ENCODE measurements at regions not wholly inside any gene's neighbourhood (a gene's known extent, or its start where the extent isn't known, plus 50 kb on each side); places are given as distances from the start of the nearest gene placed in this dataset.

DNA sequence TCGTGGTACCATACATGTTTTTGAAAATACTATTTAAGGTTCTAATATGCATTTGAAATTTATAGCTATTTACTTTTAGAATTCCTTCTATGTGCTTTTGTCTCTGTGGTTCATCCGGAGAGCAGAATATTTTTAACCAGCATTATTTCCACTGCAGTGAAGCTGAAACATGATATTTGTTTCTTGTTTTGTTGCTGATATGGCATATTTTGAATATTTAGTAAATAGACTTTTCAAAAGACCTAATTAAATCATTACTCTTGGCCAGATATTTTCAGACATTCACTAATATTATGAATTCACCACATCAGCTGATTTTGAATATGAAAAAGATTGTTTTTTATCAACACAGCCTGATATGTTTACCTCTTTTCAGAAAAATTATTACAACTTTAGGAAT lies 87.0 kb downstream of the FAT4 start:
- DNase-seq (no peak), ATAC-seq (replicated peaks) (no peak)
- Mint-ChIP-seq H3K27me3 (no peaks in the 10 kb centered on the region), H3K4me3 (no peak overlapping the region), H3K4me1 (no peaks in the 10 kb centered on the region), H3K27ac (no peak overlapping the region), H3K36me3 (no peaks in the 10 kb centered on the region), H3K9me3 (peaks cover 0 to 4% of the 10 kb centered on the region in 2 donors)

DNA sequence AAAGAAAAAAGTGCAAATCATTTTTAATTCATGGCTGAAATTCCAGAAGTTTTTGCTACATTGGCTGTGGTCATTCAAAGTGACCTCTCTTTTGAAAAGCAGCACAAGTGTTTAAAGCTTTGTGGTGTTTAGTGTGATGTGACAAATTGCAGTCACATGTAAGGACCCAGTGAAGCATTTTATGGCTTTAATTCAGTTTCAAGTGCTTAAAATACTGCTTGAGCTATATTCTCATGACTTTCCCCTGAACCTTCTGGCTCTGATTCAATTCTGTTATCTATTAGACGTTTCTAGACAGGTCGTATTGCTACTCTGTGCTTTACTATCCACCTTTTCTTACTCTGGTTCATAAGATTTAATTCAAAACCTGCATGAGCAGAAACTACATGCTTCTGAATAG lies 105.8 kb downstream of the FAT4 start:
- no peaks in the 10 kb centered on the region for H3K27me3 Mint-ChIP-seq
- ATAC-seq (replicated peaks) = no peak
- H3K9me3 Mint-ChIP-seq = peaks cover 3 to 13% of the 10 kb centered on the region in 2 donors
- no peak overlapping the region for H3K4me3 Mint-ChIP-seq
- H3K27ac Mint-ChIP-seq = no peak overlapping the region
- H3K36me3 Mint-ChIP-seq = no peaks in the 10 kb centered on the region
- H3K4me1 Mint-ChIP-seq = no peaks in the 10 kb centered on the region
- no peak for DNase-seq

DNA sequence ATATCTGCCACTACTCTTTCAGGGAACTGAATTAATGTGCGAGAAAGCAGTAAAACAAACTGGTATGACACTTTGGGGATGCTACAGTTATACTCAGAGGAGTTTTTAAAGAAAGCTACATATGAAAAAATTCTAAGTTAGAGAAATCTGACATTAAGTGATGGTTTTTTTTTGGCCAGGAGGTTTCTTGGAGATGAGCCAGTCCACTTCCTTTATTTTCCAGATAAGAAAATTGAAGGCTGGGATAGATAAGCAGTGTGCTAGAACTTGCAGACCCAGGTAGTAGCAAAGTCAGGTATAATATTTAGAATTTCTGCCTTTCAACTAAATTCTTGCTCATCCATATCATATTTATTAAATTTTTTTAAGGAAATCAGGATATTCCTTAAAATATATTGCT lies 106.8 kb downstream of the FAT4 start:
- H3K27ac Mint-ChIP-seq = no peak overlapping the region
- ATAC-seq (replicated peaks) (no peak), DNase-seq (no peak)
- H3K9me3 Mint-ChIP-seq = peaks cover 3 to 13% of the 10 kb centered on the region in 2 donors
- H3K36me3 Mint-ChIP-seq = no peaks in the 10 kb centered on the region
- H3K4me3 Mint-ChIP-seq = no peak overlapping the region
- no peaks in the 10 kb centered on the region for H3K4me1 Mint-ChIP-seq
- H3K27me3 Mint-ChIP-seq = no peaks in the 10 kb centered on the region

GRCh38 chr4:125423124-125423523 lies 108.4 kb downstream of the FAT4 start:
- Mint-ChIP-seq H3K4me3 (no peak overlapping the region), H3K36me3 (no peaks in the 10 kb centered on the region), H3K4me1 (no peaks in the 10 kb centered on the region), H3K9me3 (peaks cover 3 to 13% of the 10 kb centered on the region in 2 donors), H3K27ac (no peak overlapping the region), H3K27me3 (no peaks in the 10 kb centered on the region)
- ATAC-seq (replicated peaks) (no peak), DNase-seq (no peak)

GRCh38 chr4:125428832-125429231 lies 114.1 kb downstream of the FAT4 start:
- Mint-ChIP-seq H3K36me3 (no peaks in the 10 kb centered on the region), H3K4me1 (no peaks in the 10 kb centered on the region), H3K27me3 (no peaks in the 10 kb centered on the region), H3K27ac (no peak overlapping the region), H3K9me3 (peaks cover 0 to 6% of the 10 kb centered on the region in 2 donors), H3K4me3 (no peak overlapping the region)
- no peak for DNase-seq
- no peak for ATAC-seq (replicated peaks)

DNA sequence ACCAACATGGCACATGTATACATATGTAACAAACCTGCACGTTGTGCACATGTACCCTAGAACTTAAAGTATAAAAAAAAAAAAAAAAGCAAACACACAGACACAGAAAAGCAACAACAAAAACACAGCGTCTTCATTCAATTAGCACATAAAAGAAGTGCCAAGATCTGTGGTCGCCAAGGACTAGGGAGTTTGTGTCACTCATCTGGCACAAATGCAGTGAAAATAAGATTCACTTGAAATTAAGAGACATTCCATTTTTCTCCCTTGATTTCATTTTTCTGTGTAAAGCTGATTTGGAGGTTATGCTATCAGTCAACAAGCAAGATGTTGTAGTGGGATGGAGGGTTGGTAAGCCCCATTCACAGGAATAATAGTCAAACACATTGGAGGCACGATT lies 115.3 kb downstream of the FAT4 start:
- DNase-seq (no peak), ATAC-seq (replicated peaks) (no peak)
- H3K9me3 Mint-ChIP-seq = no peaks in the 10 kb centered on the region
- no peak overlapping the region for H3K4me3 Mint-ChIP-seq
- no peaks in the 10 kb centered on the region for H3K4me1 Mint-ChIP-seq
- no peak overlapping the region for H3K27ac Mint-ChIP-seq
- no peaks in the 10 kb centered on the region for H3K27me3 Mint-ChIP-seq
- H3K36me3 Mint-ChIP-seq = no peaks in the 10 kb centered on the region

- no peaks in the 10 kb centered on the region for H3K27me3 Mint-ChIP-seq
- H3K4me3 Mint-ChIP-seq = no peak overlapping the region
- no peak overlapping the region for H3K27ac Mint-ChIP-seq
- ATAC-seq (replicated peaks) = no peak
- no peaks in the 10 kb centered on the region for H3K36me3 Mint-ChIP-seq
- no peak for DNase-seq
- no peaks in the 10 kb centered on the region for H3K4me1 Mint-ChIP-seq
- H3K9me3 Mint-ChIP-seq = peaks cover 0 to 2% of the 10 kb centered on the region in 2 donors
Observed at GRCh38 chr4:125432078-125432477, 117.3 kb downstream of the FAT4 start.

DNA sequence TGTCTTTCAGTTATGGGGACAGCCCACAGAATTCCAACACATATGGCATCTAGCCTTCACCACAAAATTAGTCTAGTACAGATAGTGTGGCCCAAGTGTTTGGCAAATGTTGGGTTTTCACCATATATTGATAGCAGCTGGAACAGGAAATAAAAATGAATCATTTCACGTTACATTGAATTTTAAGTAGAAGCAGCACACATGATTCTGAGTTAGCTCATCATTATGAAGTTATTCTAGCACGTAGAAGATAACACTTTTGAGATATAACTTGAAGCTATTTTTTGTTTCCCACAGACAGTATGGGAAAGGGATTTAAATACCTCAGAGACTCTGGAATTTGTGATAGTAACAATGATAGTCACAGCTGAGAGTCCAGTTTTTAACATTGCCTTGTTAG lies 118.7 kb downstream of the FAT4 start:
- Mint-ChIP-seq H3K9me3 (peaks cover 0 to 2% of the 10 kb centered on the region in 2 donors), H3K4me1 (no peaks in the 10 kb centered on the region), H3K4me3 (no peak overlapping the region), H3K27me3 (no peaks in the 10 kb centered on the region), H3K27ac (no peak overlapping the region), H3K36me3 (no peaks in the 10 kb centered on the region)
- DNase-seq = no peak
- ATAC-seq (replicated peaks) = no peak

- peaks cover 0 to 2% of the 10 kb centered on the region in 2 donors for H3K9me3 Mint-ChIP-seq
- H3K27ac Mint-ChIP-seq = no peak overlapping the region
- H3K4me1 Mint-ChIP-seq = no peaks in the 10 kb centered on the region
- DNase-seq = no peak
- H3K27me3 Mint-ChIP-seq = no peaks in the 10 kb centered on the region
- no peak for ATAC-seq (replicated peaks)
- no peak overlapping the region for H3K4me3 Mint-ChIP-seq
- H3K36me3 Mint-ChIP-seq = no peaks in the 10 kb centered on the region
Observed at GRCh38 chr4:125434136-125434535, 119.4 kb downstream of the FAT4 start.

DNA sequence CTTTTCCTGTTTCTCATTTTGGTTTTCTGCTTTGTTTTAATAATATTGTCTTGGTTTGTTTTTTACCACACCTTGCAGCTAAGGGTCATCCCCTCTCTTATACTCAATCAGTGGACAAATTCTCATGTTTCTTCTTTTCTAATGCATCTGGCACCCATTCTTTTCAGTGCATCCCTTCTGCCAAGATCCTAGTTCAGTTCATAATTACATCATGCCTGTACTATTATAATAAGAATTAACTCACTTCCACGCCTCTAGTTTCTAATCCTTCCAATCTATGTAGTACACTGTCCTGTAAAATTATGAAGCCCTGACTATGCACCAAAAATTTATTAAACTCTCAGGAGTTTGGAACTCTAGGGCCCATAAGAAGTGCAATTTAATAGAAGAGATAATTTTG lies 126.1 kb downstream of the FAT4 start:
- ATAC-seq (replicated peaks) (no peak), DNase-seq (no peak)
- Mint-ChIP-seq H3K27ac (no peak overlapping the region), H3K4me1 (no peaks in the 10 kb centered on the region), H3K9me3 (no peaks in the 10 kb centered on the region), H3K27me3 (no peaks in the 10 kb centered on the region), H3K4me3 (no peak overlapping the region), H3K36me3 (no peaks in the 10 kb centered on the region)

- H3K36me3 Mint-ChIP-seq = no peaks in the 10 kb centered on the region
- peaks cover 0 to 3% of the 10 kb centered on the region in 2 donors for H3K9me3 Mint-ChIP-seq
- H3K27me3 Mint-ChIP-seq = no peaks in the 10 kb centered on the region
- ATAC-seq (replicated peaks) (no peak), DNase-seq (no peak)
- H3K4me1 Mint-ChIP-seq = no peaks in the 10 kb centered on the region
- no peak overlapping the region for H3K4me3 Mint-ChIP-seq
- H3K27ac Mint-ChIP-seq = no peak overlapping the region
Observed at GRCh38 chr4:125444166-125444565, 129.4 kb downstream of the FAT4 start.

DNA sequence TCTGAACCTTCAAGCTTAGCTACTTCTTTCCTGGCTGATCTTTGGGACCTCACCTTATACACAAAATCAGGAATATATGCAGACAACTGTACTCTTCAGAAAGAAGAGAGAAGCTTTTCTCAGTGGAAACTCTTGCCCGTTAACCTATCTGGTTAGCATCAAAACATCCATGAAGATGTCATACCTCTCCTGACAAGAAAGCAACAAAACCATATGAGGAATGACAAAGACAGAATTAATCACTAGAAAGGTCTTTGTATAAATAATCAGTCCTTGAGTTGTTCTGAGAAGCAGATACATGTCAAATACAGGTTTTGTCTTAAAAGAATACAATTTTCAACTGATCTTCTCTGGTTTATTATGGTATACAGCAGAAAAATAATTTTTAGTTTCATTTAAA lies 130.8 kb downstream of the FAT4 start:
- Mint-ChIP-seq H3K4me3 (no peak overlapping the region), H3K27ac (no peak overlapping the region), H3K4me1 (no peaks in the 10 kb centered on the region), H3K27me3 (no peaks in the 10 kb centered on the region), H3K9me3 (peaks cover 0 to 3% of the 10 kb centered on the region in 2 donors), H3K36me3 (no peaks in the 10 kb centered on the region)
- ATAC-seq (replicated peaks) (no peak), DNase-seq (no peak)

- Mint-ChIP-seq H3K4me1 (no peaks in the 10 kb centered on the region), H3K27me3 (no peaks in the 10 kb centered on the region), H3K4me3 (no peak overlapping the region), H3K9me3 (peaks cover 0 to 3% of the 10 kb centered on the region in 2 donors), H3K36me3 (no peaks in the 10 kb centered on the region), H3K27ac (no peak overlapping the region)
- ATAC-seq (replicated peaks) (no peak), DNase-seq (no peak)
Observed at GRCh38 chr4:125447551-125448290, 133.0 kb downstream of the FAT4 start.

DNA sequence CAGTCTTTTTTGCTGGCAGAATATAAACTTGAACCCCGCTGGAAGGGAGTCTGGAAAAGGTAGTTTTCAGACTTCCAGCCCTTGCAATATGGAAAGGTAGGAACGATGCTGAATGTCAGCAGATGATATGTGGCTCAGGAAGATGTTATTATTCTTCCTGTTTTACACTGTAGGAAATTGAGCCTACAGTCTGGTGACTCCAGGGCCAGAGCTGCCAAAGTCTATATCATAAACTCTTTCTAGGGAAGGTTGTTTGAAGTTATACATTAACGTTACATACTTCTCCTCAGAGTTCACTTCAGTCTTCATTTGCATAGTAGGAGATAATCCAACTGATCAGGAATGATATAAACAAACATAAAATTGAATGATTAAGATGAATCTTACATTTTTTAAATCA lies 141.3 kb downstream of the FAT4 start:
- Mint-ChIP-seq H3K4me1 (no peaks in the 10 kb centered on the region), H3K27me3 (no peaks in the 10 kb centered on the region), H3K9me3 (no peaks in the 10 kb centered on the region), H3K36me3 (no peaks in the 10 kb centered on the region), H3K4me3 (no peak overlapping the region), H3K27ac (no peak overlapping the region)
- DNase-seq (no peak), ATAC-seq (replicated peaks) (no peak)

- Mint-ChIP-seq H3K9me3 (no peaks in the 10 kb centered on the region), H3K27ac (no peak overlapping the region), H3K4me1 (no peaks in the 10 kb centered on the region), H3K36me3 (no peaks in the 10 kb centered on the region), H3K27me3 (no peaks in the 10 kb centered on the region), H3K4me3 (no peak overlapping the region)
- no peak for DNase-seq
- ATAC-seq (replicated peaks) = no peak
Observed at GRCh38 chr4:125459531-125459930, 144.8 kb downstream of the FAT4 start.
